C4-2B (cell line): ENCODE measurements at regions not wholly inside any gene's neighbourhood (a gene's known extent, or its start where the extent isn't known, plus 50 kb on each side); places are given as distances from the start of the nearest gene placed in this dataset.

Experiments used
- CTCF ChIP-seq: fragments of 450-650 bp; conservative IDR thresholded peaks from 2 replicates; pipeline ENCODE4 v1.5.1; 2017; ENCODE audit warnings: mild to moderate bottlenecking
- ZFX ChIP-seq: fragments of 450-650 bp; IDR thresholded peaks from 2 replicates; pipeline ENCODE4 v1.6.1; 2017

- TF ChIP-seq CTCF (no peak), ZFX (no peak)
Observed at GRCh38 chr10:37687581-37687980, 169.8 kb downstream of the ZNF248 start.
